ENCODE measurements at regions not wholly inside any gene's neighbourhood (a gene's known extent, or its start where the extent isn't known, plus 50 kb on each side); places are given as distances from the start of the nearest gene placed in this dataset.
"Not testable (repeated sequence)": the region's sequence is repeated elsewhere in the genome, so short reads cannot be mapped to it uniquely, and the experiment has no call there.

DNA sequence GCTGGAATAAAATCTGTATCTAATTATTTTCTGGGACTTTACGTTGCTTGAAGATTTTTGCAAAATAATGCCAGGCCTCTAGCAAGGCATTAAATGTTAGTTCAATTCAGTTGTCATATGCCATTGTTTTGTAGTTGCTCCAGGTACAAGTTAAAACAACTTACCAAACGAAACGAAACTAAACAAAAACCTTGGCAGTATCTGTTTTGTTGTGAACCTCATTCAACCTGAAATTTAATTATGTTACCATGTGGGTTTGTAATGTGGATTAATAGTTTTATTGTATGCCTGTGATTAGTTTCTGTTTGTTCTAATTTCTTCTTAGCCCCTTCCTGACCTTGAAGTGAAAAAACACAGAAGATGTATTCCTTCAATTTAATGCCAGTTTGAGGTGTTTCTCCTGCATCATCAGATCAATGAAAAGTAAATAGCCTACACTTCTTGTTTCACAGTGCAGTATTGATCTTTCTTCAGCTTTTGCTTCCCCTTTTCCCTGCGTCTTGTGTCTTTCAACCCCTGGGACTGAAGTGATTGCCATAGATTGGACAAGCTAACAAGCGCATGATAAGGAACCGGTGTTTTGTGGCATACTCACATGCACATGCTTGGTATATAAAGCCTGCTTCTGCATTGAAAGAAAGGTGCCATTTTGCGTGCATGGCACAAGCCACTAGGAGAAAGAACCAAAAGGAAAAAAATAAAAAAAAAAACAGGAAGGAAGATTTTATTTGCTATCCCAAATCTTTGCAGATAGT lies 699.0 kb upstream of the ARRDC3 start:
- DNase-seq, result no peak

DNA sequence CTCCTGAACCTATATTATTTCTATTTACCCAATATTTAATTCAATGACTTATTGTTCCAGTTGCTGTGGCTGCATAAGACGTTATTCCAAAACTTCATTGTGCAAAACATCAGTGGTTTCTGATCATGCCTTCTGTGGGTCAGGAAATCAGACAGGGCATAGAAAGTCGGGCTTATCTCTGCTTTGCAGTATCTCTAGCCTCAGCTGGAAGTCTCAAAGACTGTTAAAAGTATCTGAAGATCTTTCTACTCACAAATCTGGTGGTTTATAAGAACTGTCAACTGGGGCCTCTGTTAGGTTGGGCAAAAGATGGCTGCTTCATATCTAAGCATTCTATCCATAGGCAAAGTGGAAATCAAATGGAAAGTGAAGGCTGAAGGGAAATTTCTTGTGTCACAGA lies 687.7 kb upstream of the ARRDC3 start:
- DNase-seq, result no peak

DNA sequence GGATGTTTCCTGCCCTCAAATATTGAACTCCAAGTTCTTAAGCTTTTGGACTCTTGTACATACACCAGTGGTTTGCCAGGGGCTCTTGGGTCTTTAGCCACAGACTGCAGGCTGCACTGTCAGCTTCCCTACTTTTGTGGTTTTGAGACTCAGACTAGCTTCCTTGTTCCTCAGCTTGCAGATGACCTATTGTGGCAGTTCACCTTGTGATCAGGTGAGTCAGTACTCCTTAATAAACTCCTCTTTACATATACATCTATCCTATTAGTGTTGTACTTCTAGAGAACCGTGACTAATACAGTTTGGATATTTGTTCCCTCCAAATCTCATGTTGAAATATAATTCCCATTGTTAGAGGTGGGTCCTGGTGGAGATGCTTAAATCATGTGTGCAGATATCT lies 681.9 kb upstream of the ARRDC3 start:
- DNase-seq, result peak in 1 of 2 experiments; percentile 8

DNA sequence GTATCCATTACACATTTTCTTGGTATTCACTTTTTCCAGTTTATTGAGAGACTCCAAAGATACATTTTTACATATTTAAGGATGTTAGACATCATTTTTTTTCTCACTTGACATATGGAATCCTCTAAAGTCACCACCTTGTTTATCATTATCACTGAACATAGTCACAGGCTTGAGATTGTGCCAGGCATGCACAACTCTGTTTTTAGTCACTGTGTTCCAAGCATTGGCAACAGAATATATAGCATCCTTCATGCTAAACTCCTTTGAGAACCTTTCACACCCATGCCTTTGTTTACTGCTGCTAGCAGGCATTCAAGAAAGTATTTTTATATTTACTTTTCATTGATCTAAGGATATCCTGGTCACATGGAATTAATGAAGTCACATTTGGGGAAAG lies 668.6 kb upstream of the ARRDC3 start:
- DNase-seq, result no peak

DNA sequence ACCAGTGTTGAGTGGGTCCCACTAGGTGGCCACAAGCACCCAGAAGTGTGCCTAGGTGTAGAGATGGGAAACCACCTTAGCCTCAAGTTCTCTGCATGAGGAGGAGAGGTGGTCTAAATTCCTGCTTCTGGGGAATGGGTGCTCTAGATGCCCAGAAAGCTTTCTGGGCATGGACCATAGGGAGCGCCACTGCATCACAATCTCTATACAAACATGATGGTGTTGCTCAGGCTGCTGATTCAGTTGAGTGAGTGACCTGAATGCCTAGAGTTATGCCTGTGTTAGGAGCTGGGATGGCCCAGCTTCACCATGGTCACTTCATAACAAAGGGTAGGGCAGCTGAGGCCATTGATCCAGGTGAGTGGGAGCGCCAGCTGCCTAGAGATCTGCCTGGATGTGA lies 667.9 kb upstream of the ARRDC3 start:
- no peak for DNase-seq

DNA sequence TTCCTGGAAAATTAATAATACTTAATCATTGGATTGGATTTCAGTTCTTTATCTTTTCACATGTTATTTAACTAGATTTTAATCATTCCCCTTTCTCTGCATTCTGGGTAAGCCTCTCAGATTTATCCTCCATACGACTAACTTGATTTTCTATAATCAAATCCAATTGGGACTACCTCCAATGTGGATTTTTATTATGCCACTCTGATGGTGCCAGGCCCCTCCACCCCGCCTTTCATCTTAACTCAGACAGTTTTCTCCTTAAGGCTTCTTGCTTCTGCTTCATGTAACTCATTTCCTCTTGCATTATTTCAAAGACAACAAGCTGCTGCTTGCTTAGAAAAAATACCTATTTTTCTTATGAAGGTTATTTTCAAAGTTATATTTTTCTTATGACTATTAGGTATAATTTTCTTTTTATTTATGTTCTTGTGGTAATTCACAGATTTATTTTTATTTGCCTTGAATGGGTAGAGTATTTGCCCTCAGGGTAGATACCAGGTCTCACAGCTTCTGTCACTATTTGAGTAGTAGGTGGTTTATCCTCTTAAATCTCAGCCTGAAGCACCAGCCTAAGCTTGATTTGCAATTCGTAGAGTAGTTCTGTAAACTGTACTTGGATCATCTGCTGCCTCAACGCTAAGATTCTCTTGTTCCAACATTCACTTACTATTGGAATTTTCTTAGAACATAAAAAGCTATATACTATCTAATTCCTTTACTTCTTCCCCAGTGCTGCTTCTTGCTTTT lies 659.0 kb upstream of the ARRDC3 start:
- no peak for DNase-seq

DNA sequence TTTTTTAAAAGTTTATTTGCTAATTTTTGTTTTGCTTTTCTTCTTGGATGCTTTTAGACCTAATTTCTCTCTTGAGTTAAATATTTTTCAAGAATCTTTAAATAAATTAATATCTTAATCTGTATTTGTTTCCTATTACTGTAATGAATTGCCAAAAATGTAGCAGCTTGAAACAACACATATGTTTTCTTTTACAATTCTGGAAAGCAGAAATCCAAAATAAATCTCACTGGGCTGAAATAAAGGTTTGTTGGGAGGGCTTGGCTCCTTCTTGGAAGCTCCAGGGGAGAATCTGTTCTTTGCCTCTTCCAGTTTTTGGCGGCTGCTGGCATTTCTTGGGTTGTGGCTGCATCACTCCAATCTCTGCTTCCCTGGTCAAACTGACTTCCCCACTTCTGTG lies 658.1 kb upstream of the ARRDC3 start:
- no peak for DNase-seq

DNA sequence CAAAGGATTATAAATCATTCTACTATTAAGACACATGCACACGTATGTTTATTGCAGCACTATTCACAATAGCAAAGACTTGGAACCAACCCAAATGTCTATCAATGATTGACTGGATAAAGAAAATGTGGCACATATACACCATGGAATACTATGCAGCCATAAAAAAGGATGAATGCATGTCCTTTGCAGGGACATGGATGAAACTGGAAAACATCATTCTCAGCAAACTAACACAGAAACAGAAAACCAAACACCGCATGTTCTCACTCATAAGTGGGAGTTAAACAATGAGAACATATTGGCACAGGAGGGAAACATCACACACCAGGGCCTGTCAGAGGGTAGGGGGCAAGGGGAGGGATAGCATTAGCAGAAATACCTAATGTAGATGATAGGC lies 646.7 kb upstream of the ARRDC3 start:
- DNase-seq, result not testable (repeated sequence)

DNA sequence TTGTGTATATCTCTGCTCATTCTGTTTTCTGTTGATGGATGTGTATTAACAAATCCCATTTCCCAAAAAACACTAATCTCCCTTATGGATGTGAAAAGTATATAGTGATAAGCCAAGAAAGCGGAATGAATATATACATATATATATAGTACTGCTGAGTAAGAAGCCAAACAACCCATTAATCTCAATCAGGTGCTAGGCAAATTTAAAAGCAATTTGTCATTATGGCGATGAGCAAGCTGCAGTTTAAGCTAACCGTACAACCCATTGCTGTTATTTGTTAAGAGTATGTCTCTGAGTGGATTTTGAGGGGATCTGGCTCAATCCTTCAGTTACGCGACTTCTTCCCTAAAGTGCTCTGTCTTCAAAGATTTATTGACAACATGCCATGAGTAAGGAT lies 640.4 kb upstream of the ARRDC3 start:
- no peak for DNase-seq

DNA sequence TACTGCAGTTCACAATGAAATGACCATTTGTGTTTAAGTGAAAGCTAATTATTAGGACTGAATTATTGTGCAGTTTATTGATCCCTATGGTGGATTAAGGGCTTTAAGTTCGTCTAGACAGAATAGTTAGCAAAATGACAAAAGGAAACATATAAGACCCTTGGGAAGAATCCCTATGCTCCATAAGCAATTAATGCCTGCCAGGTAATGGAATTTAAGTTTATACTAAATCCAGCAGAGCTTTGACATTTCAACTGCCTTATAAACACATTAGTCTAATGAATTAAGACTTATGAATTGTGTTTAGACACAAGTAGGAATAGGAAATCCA lies 640.0 kb upstream of the ARRDC3 start:
- DNase-seq, result no peak

DNA sequence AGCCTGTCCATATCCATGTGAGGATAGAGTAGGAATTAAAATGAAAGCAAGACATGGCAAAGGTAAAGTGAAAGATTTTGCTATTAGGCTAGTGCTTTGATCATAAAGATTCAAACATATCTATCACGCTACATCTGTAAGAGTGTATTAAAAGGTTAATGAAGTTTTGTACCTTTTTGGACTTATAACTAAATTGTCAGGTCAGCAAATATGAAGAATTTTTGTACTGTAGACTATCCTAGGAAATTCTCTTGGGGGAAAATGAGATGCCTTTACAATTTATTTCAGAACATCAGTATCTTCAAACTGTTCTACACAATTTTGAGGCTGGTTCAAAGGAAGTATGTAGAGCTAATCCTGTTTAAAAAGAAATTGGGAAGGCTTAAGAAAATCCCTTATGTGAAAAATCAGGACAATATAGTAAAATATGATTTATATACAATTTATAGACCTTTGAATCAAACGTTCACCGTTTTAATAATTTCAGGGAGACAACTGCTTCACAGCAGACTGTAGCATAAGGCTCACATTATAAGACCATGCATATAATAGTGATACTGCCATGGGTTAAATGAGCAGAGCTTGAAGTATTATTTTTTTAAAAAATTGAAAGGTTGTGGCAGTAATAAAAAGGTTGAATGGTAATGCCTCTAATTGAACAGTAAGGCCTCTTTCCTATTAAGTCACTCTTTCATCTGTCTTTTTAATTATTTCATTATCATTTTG lies 639.5 kb upstream of the ARRDC3 start:
- no peak for DNase-seq

DNA sequence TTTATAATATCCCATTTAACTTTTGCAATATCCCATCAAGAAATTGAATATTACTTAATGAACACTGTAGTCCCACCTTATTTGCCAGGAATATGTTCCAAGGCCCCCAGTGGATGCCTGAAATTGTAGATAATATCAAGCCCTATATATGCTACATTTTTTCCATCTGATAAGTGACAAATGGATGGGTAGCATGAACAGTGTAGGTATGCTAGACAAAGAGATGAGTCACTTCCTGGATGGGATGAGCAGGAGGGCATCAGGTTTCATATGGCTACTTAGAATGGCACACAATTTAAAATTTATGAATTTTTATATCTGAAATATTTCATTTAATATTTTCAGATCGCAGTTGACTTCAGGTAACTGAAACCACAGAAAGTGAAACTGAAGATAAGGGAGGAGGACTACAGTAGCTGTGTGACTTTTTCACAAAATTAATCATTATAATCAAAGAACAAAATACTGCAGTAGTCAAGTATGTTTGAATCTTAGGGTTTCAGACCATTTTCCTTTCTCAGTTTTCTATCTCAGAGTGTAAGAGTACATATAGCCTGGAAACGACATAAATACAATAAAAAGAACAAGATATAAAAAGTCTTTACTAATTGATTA lies 636.4 kb upstream of the ARRDC3 start:
- peak in 1 of 2 experiments; percentile 2 for DNase-seq

DNA sequence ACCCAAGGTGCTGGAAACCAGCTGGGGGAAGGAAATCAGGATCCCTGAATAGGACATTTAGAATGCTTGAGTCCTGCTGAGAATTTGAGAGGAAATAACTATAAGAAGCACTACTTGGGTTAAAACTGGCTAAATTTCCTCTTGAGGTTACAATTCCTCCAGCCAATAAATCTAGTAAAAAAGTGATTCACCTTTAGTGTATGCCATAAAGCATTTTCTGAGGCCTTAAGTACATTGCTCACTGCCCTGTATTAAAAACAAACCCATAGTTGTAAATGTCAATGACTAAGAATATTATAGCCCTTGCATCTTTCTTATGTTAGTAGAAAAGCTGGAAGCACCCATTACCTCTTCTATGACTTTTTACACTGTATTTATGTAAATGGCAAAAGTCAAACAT lies 634.7 kb upstream of the ARRDC3 start:
- no peak for DNase-seq

DNA sequence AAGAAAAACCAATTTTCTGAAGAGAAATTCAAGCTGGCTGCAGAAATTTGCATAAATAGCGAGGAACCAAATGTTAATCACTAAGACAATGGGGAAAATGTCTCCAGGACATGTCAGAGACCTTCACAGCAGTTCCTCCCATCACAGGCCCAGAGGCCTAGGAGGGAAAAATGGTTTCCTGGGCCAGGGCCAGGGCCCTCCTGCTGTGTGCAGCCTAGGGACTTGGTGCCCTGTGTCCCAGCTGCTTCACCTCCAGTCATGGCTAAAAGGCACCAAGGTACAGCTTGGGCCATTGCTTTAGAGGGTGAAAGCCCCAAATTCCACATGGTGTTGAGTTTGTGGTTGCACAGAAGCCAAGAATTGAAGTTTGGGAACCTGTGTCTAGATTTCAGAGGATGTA lies 628.7 kb upstream of the ARRDC3 start:
- DNase-seq, result not testable (repeated sequence)

DNA sequence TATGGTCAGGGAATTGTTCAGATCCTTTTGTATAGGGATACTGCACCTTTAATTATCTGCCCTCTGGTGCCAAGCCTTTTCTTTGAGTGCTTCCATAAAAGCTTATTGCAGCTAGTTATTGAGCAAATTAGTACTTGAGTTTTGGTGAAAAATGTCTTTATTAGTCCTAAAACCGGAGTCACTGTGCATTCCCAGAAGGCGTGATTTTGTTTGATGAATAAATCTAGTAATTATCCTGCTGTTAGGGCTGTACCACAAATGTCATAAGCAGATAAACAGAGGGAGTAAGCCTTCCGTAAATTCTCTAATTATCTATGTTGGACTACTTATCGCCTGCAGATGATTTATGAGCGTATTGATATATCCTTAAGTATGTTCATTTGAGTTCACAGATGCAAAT lies 620.7 kb upstream of the ARRDC3 start:
- no peak for DNase-seq

DNA sequence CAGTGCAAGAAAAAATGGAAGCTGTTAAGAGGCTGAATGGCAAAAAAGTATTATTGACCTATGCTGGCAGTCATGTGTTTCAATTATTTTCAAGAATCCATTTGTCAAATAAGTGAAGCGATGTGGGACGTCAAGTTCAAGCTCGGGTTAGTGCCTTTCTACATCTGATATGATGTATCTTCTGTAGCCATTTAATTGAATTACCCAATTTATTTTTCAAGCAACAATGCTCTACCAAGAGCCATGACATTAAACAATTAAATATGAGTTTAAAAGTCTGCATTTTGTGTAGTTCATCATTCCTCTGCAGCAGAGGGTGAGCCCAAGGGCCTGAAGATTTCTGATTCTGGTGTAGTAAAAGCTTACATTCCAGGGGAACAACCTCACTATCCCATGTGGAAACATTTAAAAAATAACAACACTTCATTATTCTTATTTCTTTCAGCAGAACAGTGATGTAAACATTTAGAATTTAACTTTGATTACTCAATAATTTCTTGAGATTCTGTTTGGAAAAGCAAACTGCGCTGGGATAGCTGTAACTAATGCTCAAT lies 619.7 kb upstream of the ARRDC3 start:
- DNase-seq, result no peak

DNA sequence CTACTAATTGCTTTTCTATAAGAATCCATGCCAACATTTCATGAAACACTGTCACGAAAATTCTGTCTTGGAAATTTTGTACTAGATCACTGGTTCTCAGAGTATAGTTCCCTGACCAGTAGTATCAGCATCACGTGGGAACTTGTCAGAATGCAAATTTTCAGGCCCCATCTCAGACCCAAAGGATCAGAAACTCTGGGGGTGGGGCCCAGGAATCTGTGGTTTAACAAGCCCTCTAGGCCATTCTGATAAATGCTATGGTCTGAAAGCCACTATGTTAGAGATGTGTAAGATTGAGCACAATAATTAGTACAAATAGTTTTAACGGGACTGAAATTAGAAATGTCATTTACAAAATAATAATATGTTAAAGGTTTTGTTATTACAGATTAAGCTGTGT lies 615.7 kb upstream of the ARRDC3 start:
- DNase-seq, result no peak

DNA sequence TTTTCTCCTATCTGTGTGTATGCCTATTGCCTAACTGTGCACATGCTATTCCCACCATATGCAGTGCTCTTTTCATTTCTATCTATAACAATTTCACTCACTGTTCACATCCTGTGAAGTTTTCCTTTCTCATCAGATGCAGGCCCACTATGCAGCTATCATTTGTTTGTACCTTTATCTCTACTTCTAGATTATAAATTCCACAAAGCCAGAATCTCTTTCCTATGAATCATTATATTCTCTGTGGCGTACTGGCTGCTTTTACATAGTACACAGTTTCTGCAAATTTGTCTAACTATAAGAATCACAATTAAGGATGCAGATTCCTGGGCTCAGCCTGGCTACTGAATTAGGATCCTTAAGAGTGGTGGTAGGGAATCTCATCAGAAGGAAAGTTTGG lies 600.8 kb upstream of the ARRDC3 start:
- no peak for DNase-seq

DNA sequence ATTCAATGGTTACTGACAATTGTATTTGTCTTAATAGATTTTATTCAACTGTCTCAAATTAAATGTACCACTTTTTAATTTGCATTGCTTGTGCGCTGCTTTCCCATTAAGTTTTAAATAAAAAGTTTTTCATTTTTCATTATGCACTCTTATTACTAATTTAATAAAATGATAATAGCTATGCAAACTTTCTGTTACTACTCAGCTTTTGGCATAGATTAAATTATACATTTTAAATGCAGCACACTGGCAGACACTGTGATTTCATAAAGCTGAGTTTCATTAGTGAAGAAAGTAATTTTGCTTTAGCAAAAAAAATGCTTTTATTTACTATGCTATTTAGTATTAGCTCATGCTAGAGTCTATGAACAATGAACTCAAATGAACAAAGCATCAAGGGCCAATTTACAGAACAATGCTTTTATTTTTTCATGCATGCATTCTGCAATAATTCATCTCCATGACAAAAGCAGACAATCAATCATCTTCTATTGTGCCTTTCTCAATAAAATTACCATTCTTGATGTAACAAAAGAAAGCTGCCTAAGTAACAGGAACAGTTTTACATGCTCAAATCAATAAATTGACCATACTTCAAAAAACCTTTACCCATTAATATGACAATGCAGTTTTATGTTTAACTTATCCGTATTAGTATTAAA lies 595.2 kb upstream of the ARRDC3 start:
- DNase-seq, result no peak

DNA sequence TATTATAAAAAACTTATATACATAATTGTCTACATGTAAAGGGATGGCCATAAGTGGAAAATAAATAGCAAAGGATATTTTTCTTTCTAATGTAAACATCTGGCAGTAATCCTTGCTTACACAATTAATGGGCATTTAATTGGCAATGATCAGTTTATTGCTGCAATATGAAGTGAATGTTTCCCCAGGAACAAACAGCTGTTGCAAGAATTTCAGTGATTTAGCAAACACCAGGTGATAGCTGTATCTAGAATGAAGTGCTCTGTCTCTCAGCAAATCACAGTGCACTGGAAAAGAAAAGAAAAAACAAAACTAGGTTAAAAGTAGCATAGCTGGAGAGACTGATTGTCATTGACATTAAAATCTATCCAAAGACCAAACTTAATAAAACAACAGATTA lies 594.5 kb upstream of the ARRDC3 start:
- DNase-seq, result no peak

DNA sequence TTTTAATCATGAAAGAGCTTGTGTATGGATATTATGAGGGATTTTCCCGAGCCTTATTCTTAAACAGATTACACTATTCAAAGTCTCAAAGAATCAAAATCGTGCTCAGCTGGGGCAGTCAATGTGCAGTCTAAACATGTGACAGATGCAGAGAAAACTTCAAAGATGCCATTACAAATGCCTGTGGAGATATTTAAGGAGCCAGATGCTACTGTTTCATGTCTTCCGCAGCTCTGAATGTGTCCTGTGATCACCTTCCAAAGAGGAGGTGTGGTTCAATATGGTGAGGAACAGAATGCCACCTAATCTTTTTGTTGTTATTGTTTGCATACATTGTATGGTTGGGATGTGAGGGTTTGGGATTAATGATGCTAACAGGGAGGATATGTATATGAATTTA lies 593.3 kb upstream of the ARRDC3 start:
- DNase-seq, result no peak

DNA sequence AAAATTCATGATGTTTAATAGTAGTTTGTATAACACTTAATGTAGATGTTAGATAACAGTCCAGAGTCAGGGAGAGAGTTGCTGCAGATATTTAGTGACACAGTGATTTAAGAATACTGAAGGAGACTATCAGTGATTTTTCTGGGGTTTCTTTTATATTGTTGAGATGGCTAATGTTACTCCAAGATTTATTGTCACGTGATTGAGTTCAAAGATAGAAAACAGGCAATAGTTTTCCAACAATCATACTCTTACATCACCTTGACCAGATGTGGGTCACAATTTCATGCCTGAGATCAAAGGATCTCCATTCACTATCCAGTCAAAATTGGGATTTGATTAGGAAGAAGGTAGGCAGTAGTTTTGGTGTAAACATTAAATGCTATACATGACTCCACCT lies 580.0 kb upstream of the ARRDC3 start:
- no peak for DNase-seq

DNA sequence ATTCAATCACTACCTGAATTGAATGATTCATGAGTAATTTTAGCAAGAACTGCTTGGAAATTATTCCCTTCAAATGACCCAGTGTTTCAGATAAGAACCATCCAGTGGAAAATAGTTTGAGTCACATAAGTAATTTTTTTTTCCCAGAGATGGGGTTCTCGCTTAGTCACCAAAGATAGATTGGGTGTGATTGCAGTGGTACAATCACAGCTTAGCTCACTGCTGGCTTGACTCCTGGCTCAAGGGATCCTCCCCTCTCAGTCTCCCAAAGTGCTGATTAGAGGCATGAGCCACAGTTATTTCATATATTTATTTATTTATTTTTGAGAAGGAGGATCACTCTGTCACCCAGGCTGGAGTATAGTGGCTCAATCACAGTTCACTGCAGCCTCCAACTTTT lies 574.5 kb upstream of the ARRDC3 start:
- no peak for DNase-seq
